HEK293 (cell line): ENCODE measurements at regions not wholly inside any gene's neighbourhood (a gene's known extent, or its start where the extent isn't known, plus 50 kb on each side); places are given as distances from the start of the nearest gene placed in this dataset.

Source experiments
- CTCF ChIP-seq: fragments of 450-650 bp; formaldehyde crosslinking; IDR thresholded peaks from 2 replicates; pipeline ENCODE4 v1.5.1; 2016; ENCODE audit warnings: missing biosample characterization, missing genetic modification characterization
- PATZ1 ChIP-seq: fragments of 450-650 bp; formaldehyde crosslinking; IDR thresholded peaks from 2 replicates; pipeline ENCODE4 v1.5.1; 2016; ENCODE audit warnings: missing biosample characterization, missing genetic modification characterization
- ZNF138 ChIP-seq: fragments of 450-650 bp; formaldehyde crosslinking; IDR thresholded peaks from 2 replicates; pipeline ENCODE4 v1.5.1; 2016; ENCODE audit warnings: missing biosample characterization, missing genetic modification characterization, borderline replicate concordance
- ZNF544 ChIP-seq: fragments of 450-650 bp; formaldehyde crosslinking; IDR thresholded peaks from 2 replicates; pipeline ENCODE4 v1.5.0; 2017; ENCODE audit warnings: missing biosample characterization, missing genetic modification characterization

DNA sequence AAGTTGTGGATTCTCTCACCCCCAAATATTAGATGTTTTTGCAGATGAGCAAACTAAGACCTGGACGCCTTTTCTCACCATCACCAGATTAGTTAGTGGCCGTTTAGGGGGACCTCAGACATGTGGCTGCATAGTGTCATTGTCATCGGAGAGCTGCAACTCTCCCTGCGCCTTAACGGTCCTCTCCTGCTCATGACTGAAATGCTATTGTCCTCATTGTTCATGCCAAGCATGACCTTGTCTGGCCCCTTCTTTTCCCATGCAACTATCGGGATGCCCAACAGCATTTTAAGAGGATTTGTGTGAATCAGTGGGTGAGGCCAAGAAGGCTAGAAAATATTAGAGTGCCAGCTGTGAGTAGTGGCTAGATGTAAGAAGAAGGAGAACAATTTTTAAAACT lies 174.2 kb downstream of the SOCS6 start:
- TF ChIP-seq ZNF544 (tag by site-specific recombination): no peak
- TF ChIP-seq CTCF (tag by site-specific recombination): no peak
- TF ChIP-seq PATZ1: no peak
- no peak for TF ChIP-seq ZNF138 (tag by site-specific recombination)
